HL-60 (cell line): ENCODE measurements at regions not wholly inside any gene's neighbourhood (a gene's known extent, or its start where the extent isn't known, plus 50 kb on each side); places are given as distances from the start of the nearest gene placed in this dataset.

ENCODE experiments used
- GABPA ChIP-seq: IDR thresholded peaks from 2 replicates; pipeline ENCODE4 v1.6.1; 2012; ENCODE audit warnings: low read depth
- POLR2AphosphoS5 ChIP-seq: IDR thresholded peaks from 2 replicates; pipeline ENCODE4 v1.6.1; 2012; ENCODE audit warnings: low read depth
- SPI1 ChIP-seq: IDR thresholded peaks from 2 replicates; pipeline ENCODE4 v1.6.1; 2012; ENCODE audit warnings: low read depth, mild to moderate bottlenecking, borderline replicate concordance
- TF ChIP-seq, protein P1 (sequence below): IDR thresholded peaks from one replicate; pipeline ENCODE4 v1.5.1; 2011; ENCODE audit warnings: low read length, control low read depth, inconsistent platforms; ENCODE audit not compliant: insufficient read depth
- TF ChIP-seq, protein P2 (sequence below): IDR thresholded peaks from 2 replicates; pipeline ENCODE4 v1.6.1; 2012; ENCODE audit warnings: low read depth; ENCODE audit not compliant: insufficient replicate concordance

DNA sequence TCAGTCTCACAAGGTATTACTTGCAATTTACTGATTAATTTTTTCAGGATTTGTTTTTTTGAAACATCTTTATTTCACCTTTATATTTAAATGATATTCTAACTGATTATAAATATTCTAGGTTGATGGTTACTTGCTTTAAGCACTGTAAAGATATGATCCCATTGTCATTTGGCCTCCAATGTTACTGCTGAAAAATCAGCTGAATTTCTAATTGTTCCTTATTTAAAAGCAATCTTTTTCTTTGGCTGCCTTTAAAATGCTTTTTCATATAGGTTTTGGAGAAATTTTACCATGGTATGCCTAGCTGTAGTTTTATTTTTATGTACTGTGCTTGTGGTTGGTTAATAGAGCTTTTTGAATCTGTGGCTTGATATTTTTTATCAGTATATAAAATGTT lies 275.6 kb upstream of the PPFIA2 start:
- TF ChIP-seq, protein P1, sequence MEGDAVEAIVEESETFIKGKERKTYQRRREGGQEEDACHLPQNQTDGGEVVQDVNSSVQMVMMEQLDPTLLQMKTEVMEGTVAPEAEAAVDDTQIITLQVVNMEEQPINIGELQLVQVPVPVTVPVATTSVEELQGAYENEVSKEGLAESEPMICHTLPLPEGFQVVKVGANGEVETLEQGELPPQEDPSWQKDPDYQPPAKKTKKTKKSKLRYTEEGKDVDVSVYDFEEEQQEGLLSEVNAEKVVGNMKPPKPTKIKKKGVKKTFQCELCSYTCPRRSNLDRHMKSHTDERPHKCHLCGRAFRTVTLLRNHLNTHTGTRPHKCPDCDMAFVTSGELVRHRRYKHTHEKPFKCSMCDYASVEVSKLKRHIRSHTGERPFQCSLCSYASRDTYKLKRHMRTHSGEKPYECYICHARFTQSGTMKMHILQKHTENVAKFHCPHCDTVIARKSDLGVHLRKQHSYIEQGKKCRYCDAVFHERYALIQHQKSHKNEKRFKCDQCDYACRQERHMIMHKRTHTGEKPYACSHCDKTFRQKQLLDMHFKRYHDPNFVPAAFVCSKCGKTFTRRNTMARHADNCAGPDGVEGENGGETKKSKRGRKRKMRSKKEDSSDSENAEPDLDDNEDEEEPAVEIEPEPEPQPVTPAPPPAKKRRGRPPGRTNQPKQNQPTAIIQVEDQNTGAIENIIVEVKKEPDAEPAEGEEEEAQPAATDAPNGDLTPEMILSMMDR, result no peak
- TF ChIP-seq POLR2AphosphoS5 (no peak), GABPA (no peak), SPI1 (no peak)
- TF ChIP-seq, protein P2, sequence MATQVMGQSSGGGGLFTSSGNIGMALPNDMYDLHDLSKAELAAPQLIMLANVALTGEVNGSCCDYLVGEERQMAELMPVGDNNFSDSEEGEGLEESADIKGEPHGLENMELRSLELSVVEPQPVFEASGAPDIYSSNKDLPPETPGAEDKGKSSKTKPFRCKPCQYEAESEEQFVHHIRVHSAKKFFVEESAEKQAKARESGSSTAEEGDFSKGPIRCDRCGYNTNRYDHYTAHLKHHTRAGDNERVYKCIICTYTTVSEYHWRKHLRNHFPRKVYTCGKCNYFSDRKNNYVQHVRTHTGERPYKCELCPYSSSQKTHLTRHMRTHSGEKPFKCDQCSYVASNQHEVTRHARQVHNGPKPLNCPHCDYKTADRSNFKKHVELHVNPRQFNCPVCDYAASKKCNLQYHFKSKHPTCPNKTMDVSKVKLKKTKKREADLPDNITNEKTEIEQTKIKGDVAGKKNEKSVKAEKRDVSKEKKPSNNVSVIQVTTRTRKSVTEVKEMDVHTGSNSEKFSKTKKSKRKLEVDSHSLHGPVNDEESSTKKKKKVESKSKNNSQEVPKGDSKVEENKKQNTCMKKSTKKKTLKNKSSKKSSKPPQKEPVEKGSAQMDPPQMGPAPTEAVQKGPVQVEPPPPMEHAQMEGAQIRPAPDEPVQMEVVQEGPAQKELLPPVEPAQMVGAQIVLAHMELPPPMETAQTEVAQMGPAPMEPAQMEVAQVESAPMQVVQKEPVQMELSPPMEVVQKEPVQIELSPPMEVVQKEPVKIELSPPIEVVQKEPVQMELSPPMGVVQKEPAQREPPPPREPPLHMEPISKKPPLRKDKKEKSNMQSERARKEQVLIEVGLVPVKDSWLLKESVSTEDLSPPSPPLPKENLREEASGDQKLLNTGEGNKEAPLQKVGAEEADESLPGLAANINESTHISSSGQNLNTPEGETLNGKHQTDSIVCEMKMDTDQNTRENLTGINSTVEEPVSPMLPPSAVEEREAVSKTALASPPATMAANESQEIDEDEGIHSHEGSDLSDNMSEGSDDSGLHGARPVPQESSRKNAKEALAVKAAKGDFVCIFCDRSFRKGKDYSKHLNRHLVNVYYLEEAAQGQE, result no peak
